RCC 7860 (cell line): ENCODE measurements at regions not wholly inside any gene's neighbourhood (a gene's known extent, or its start where the extent isn't known, plus 50 kb on each side); places are given as distances from the start of the nearest gene placed in this dataset.

Experiments
- DNase-seq: peaks from one replicate; pipeline ENCODE4 v3.0.0-alpha.2; 2015; ENCODE audit warnings: low spot score
- FAIRE-seq: peaks from 2 replicates; lab custom pipeline; 2012; peaks lifted over from hg19 to GRCh38; lab: Jason Lieb, UNC

GRCh38 chr2:64767670-64768468 is 114.2 kb upstream of the SERTAD2 start:
- peak; percentile 67 for FAIRE-seq
- DNase-seq, result peak; percentile 90

- DNase-seq (no peak), FAIRE-seq (no peak)
Observed at GRCh38 chr2:64768491-64769005, 114.8 kb upstream of the SERTAD2 start.

- FAIRE-seq (peak; percentile 54), DNase-seq (peak; percentile 40)
Observed at GRCh38 chr2:64769392-64770044, 115.8 kb upstream of the SERTAD2 start.

GRCh38 chr2:64770137-64770780 is 116.5 kb upstream of the SERTAD2 start:
- peak; percentile 61 for DNase-seq
- peak; percentile 77 for FAIRE-seq

- FAIRE-seq, result peak; percentile 83
- peak; percentile 94 for DNase-seq
Observed at GRCh38 chr2:64770781-64771334, 117.1 kb upstream of the SERTAD2 start.

- FAIRE-seq, result no peak
- DNase-seq, result no peak
Observed at GRCh38 chr2:64771737-64772136, 118.0 kb upstream of the SERTAD2 start.

GRCh38 chr2:64773461-64774118 is 119.9 kb upstream of the SERTAD2 start:
- DNase-seq (no peak), FAIRE-seq (no peak)

- FAIRE-seq, result no peak
- DNase-seq, result no peak
Observed at GRCh38 chr2:64777841-64778240, 124.1 kb upstream of the SERTAD2 start.

GRCh38 chr2:64779117-64779690 is 125.5 kb upstream of the SERTAD2 start:
- DNase-seq, result peak; percentile 100
- peak; percentile 94 for FAIRE-seq

GRCh38 chr2:64780041-64780440 is 126.3 kb upstream of the SERTAD2 start:
- DNase-seq (peak; percentile 52), FAIRE-seq (no peak)

GRCh38 chr2:64781711-64782390 is 128.1 kb upstream of the SERTAD2 start:
- FAIRE-seq (no peak), DNase-seq (peak; percentile 6)

GRCh38 chr2:64784168-64785061 is 130.7 kb upstream of the SERTAD2 start:
- no peak for FAIRE-seq
- DNase-seq, result no peak

GRCh38 chr2:64785245-64785644 is 131.5 kb upstream of the SERTAD2 start:
- no peak for DNase-seq

GRCh38 chr2:64786343-64787018 is 132.8 kb upstream of the SERTAD2 start:
- FAIRE-seq (no peak), DNase-seq (no peak)

More at GRCh38 chr2:64785245-64785644, 131.5 kb upstream of the SERTAD2 start:
- no peak for FAIRE-seq

GRCh38 chr2:64787019-64787365 is 133.3 kb upstream of the SERTAD2 start:
- no peak for FAIRE-seq
- DNase-seq, result no peak

- DNase-seq (no peak), FAIRE-seq (no peak)
Observed at GRCh38 chr2:64787698-64788097, 134.0 kb upstream of the SERTAD2 start.

- FAIRE-seq, result no peak
- DNase-seq, result no peak
Observed at GRCh38 chr2:64789466-64790320, 136.0 kb upstream of the SERTAD2 start.
